NCI-H2107 treated with DMSO at 0.1 percent for 48 hours (cell line): ENCODE measurements at regions not wholly inside any gene's neighbourhood (a gene's known extent, or its start where the extent isn't known, plus 50 kb on each side); places are given as distances from the start of the nearest gene placed in this dataset.

Experiments
- DNase-seq: peaks from one replicate; lab custom pipeline; 2025; ENCODE audit not compliant: unreplicated experiment; lab: John Stamatoyannopoulos, UW

- no peak for DNase-seq
Measured at GRCh38 chr5:62727861-62728260, 149.2 kb downstream of the LRRC70 start.

- no peak for DNase-seq
Measured at GRCh38 chr5:62727184-62727583, 148.6 kb downstream of the LRRC70 start.

GRCh38 chr5:62722360-62722759, 143.7 kb downstream of the LRRC70 start:
- DNase-seq: no peak

- DNase-seq: no peak
Measured at GRCh38 chr5:62720031-62720441, 141.4 kb downstream of the LRRC70 start.

GRCh38 chr5:62719061-62719720, 140.6 kb downstream of the LRRC70 start:
- no peak for DNase-seq

GRCh38 chr5:62718324-62718723, 139.7 kb downstream of the LRRC70 start:
- no peak for DNase-seq

GRCh38 chr5:62717301-62717933, 138.8 kb downstream of the LRRC70 start:
- DNase-seq: no peak

GRCh38 chr5:62714296-62714695, 135.7 kb downstream of the LRRC70 start:
- DNase-seq: no peak

- DNase-seq: no peak
Measured at GRCh38 chr5:62708481-62709325, 130.1 kb downstream of the LRRC70 start.

- no peak for DNase-seq
Measured at GRCh38 chr5:62707563-62707962, 128.9 kb downstream of the LRRC70 start.

- DNase-seq: no peak
Measured at GRCh38 chr5:62707131-62707530, 128.5 kb downstream of the LRRC70 start.

GRCh38 chr5:62705022-62705421, 126.4 kb downstream of the LRRC70 start:
- DNase-seq: no peak

- DNase-seq: no peak
Measured at GRCh38 chr5:62702126-62702525, 123.5 kb downstream of the LRRC70 start.

GRCh38 chr5:62701036-62701435, 122.4 kb downstream of the LRRC70 start:
- no peak for DNase-seq

GRCh38 chr5:62698756-62699155, 120.1 kb downstream of the LRRC70 start:
- DNase-seq: no peak

- no peak for DNase-seq
Measured at GRCh38 chr5:62695274-62695673, 116.7 kb downstream of the LRRC70 start.

GRCh38 chr5:62692946-62693713, 114.5 kb downstream of the LRRC70 start:
- no peak for DNase-seq

GRCh38 chr5:62691946-62692345, 113.3 kb downstream of the LRRC70 start:
- DNase-seq: no peak

- DNase-seq: no peak
Measured at GRCh38 chr5:62690421-62690820, 111.8 kb downstream of the LRRC70 start.

- no peak for DNase-seq
Measured at GRCh38 chr5:62689599-62690368, 111.2 kb downstream of the LRRC70 start.
